ENCODE measurements at regions not wholly inside any gene's neighbourhood (a gene's known extent, or its start where the extent isn't known, plus 50 kb on each side); places are given as distances from the start of the nearest gene placed in this dataset.

GRCh38 chr12:42786400-42787148 is 197.0 kb upstream of the PRICKLE1 start:
- TF ChIP-seq CTCF (IDR thresholded peaks at IDR 0.05; ENCODE audit: insufficient read depth, low read length) (no peak), POLR2AphosphoS5 (IDR thresholded peaks at IDR 0.05; ENCODE audit: low read depth) (no peak), SPI1 (IDR thresholded peaks at IDR 0.05; ENCODE audit: borderline replicate concordance, low read depth) (no peak)
- TF ChIP-seq, protein P1, sequence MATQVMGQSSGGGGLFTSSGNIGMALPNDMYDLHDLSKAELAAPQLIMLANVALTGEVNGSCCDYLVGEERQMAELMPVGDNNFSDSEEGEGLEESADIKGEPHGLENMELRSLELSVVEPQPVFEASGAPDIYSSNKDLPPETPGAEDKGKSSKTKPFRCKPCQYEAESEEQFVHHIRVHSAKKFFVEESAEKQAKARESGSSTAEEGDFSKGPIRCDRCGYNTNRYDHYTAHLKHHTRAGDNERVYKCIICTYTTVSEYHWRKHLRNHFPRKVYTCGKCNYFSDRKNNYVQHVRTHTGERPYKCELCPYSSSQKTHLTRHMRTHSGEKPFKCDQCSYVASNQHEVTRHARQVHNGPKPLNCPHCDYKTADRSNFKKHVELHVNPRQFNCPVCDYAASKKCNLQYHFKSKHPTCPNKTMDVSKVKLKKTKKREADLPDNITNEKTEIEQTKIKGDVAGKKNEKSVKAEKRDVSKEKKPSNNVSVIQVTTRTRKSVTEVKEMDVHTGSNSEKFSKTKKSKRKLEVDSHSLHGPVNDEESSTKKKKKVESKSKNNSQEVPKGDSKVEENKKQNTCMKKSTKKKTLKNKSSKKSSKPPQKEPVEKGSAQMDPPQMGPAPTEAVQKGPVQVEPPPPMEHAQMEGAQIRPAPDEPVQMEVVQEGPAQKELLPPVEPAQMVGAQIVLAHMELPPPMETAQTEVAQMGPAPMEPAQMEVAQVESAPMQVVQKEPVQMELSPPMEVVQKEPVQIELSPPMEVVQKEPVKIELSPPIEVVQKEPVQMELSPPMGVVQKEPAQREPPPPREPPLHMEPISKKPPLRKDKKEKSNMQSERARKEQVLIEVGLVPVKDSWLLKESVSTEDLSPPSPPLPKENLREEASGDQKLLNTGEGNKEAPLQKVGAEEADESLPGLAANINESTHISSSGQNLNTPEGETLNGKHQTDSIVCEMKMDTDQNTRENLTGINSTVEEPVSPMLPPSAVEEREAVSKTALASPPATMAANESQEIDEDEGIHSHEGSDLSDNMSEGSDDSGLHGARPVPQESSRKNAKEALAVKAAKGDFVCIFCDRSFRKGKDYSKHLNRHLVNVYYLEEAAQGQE (IDR thresholded peaks at IDR 0.05; ENCODE audit: insufficient replicate concordance, low read depth) = no peak

Measured in HL-60 (cell line).